Small intestine (tissue), 7 donors: ENCODE measurements at regions not wholly inside any gene's neighbourhood (a gene's known extent, or its start where the extent isn't known, plus 50 kb on each side); places are given as distances from the start of the nearest gene placed in this dataset.

Experiments used
- DNase-seq, 2 donors: peaks; one replicate each; pipeline versions ENCODE4 v3.0.0 to v3.0.0-alpha.2; 2013
- FAIRE-seq: peaks from 2 replicates; lab custom pipeline; 2012; peaks lifted over from hg19 to GRCh38; lab: Jason Lieb, UNC
- H3K27ac ChIP-seq, 3 donors: one replicate each; pipeline ENCODE4 v1.5.1; 2013; ENCODE audit warnings: low read length in 2 of 3, mild to moderate bottlenecking in 2 of 3, control low read depth in 1 of 3, inconsistent platforms in 1 of 3, low read depth in 1 of 3, moderate library complexity in 1 of 3
- H3K27me3 ChIP-seq, 3 donors: one replicate each; pipeline ENCODE4 v1.6.1; 2013; ENCODE audit warnings: low read length in 3 of 3, inconsistent platforms in 1 of 3; ENCODE audit not compliant: control insufficient read depth in 3 of 3, insufficient read depth in 3 of 3
- H3K36me3 ChIP-seq, 3 donors: one replicate each; pipeline ENCODE4 v1.6.1; 2013; ENCODE audit warnings: low read length in 3 of 3, inconsistent platforms in 1 of 3, low read depth in 1 of 3, mild to moderate bottlenecking in 1 of 3, moderate library complexity in 1 of 3; ENCODE audit not compliant: control insufficient read depth in 3 of 3, insufficient read depth in 2 of 3
- H3K4me1 ChIP-seq, 3 donors: one replicate each; pipeline ENCODE4 v1.6.1; 2013; ENCODE audit warnings: low read length in 2 of 3, inconsistent platforms in 1 of 3, low read depth in 1 of 3, mild to moderate bottlenecking in 1 of 3, moderate library complexity in 1 of 3; ENCODE audit not compliant: control insufficient read depth in 3 of 3, insufficient read depth in 2 of 3
- H3K4me3 ChIP-seq, 3 donors: one replicate each; pipeline ENCODE4 v1.5.1; 2013; ENCODE audit warnings: low read length in 3 of 3, control low read depth in 1 of 3, inconsistent platforms in 1 of 3, low read depth in 1 of 3, mild to moderate bottlenecking in 1 of 3, moderate library complexity in 1 of 3
- H3K9me3 ChIP-seq, 2 donors: one replicate each; pipeline ENCODE4 v1.6.1; 2013; ENCODE audit warnings: low read depth in 1 of 2, low read length in 1 of 2; ENCODE audit not compliant: control insufficient read depth in 2 of 2, insufficient read depth in 1 of 2
- WGBS, 3 donors: extraction: QIAGEN DNeasy Blood & Tissue Kit; methylation state at CpG; one replicate each; pipeline ENCODE4 v1.1.7; 2013; 5-methylcytosine and 5-hydroxymethylcytosine counted together
- donor health status: healthy with polysubstance abuse.
- donor health status: control.
- donor health status: control.
- donor health status: Bipolar disorder and iron deficiency.
- donor health status: healthy.

GRCh38 chr4:188683571-188683970, 544.3 kb downstream of the TRIML1 start:
- WGBS, 3 donors: 80 to 95% (median 90%) methylated on average over 2 of the region's 2 CpGs
- FAIRE-seq: no peak
- Histone ChIP-seq H3K4me3 (no peak overlapping the region), H3K27ac (no peak overlapping the region), H3K27me3 (no peaks in the 10 kb centered on the region), H3K4me1 (no peaks in the 10 kb centered on the region), H3K9me3 (no peaks in the 10 kb centered on the region), H3K36me3 (no peaks in the 10 kb centered on the region)
- DNase-seq: no peak

- no peak overlapping the region for H3K27ac ChIP-seq
- H3K4me3 ChIP-seq: no peak overlapping the region
- H3K4me1 ChIP-seq: no peaks in the 10 kb centered on the region
- no peaks in the 10 kb centered on the region for H3K36me3 ChIP-seq
- FAIRE-seq: no peak
- H3K9me3 ChIP-seq: no peaks in the 10 kb centered on the region
- WGBS, 3 donors: 94 to 95% (median 94%) methylated on average over 2 of the region's 2 CpGs
- no peak for DNase-seq
- no peaks in the 10 kb centered on the region for H3K27me3 ChIP-seq
These were observed 549.7 kb downstream of the TRIML1 start for GRCh38 chr4:188688956-188689355.

- no peaks in the 10 kb centered on the region for H3K27me3 ChIP-seq
- FAIRE-seq (no peak), DNase-seq (no peak)
- H3K4me3 ChIP-seq: no peak overlapping the region
- 62 to 80% (median 74%) methylated on average over 4 of the region's 4 CpGs for WGBS, 3 donors
- no peaks in the 10 kb centered on the region for H3K36me3 ChIP-seq
- H3K27ac ChIP-seq: no peak overlapping the region
- H3K4me1 ChIP-seq: no peaks in the 10 kb centered on the region
- H3K9me3 ChIP-seq: no peaks in the 10 kb centered on the region
These were observed 552.6 kb downstream of the TRIML1 start for GRCh38 chr4:188691811-188692210.

- no peaks in the 10 kb centered on the region for H3K9me3 ChIP-seq
- no peak overlapping the region for H3K4me3 ChIP-seq
- H3K4me1 ChIP-seq: no peaks in the 10 kb centered on the region
- H3K27me3 ChIP-seq: no peaks in the 10 kb centered on the region
- H3K27ac ChIP-seq: no peak overlapping the region
- 57 to 76% (median 70%) methylated on average over 5 of the region's 5 CpGs for WGBS, 3 donors
- DNase-seq (no peak), FAIRE-seq (no peak)
- no peaks in the 10 kb centered on the region for H3K36me3 ChIP-seq
These were observed 556.0 kb downstream of the TRIML1 start for GRCh38 chr4:188695261-188695660.

- Histone ChIP-seq H3K4me1 (no peaks in the 10 kb centered on the region), H3K27me3 (no peaks in the 10 kb centered on the region), H3K9me3 (no peaks in the 10 kb centered on the region), H3K27ac (no peak overlapping the region), H3K36me3 (no peaks in the 10 kb centered on the region), H3K4me3 (no peak overlapping the region)
- WGBS, 3 donors: 82 to 86% (median 84%) methylated on average over 1 of the region's 1 CpG
- FAIRE-seq (no peak), DNase-seq (no peak)
These were observed 558.0 kb downstream of the TRIML1 start for GRCh38 chr4:188697243-188697642.

GRCh38 chr4:188701952-188702351, 562.7 kb downstream of the TRIML1 start:
- no peak for FAIRE-seq
- no peak overlapping the region for H3K27ac ChIP-seq
- no peaks in the 10 kb centered on the region for H3K36me3 ChIP-seq
- WGBS, 3 donors: 76 to 89% (median 85%) methylated on average over 4 of the region's 4 CpGs
- no peak overlapping the region for H3K4me3 ChIP-seq
- H3K9me3 ChIP-seq: no peaks in the 10 kb centered on the region
- no peaks in the 10 kb centered on the region for H3K4me1 ChIP-seq
- no peaks in the 10 kb centered on the region for H3K27me3 ChIP-seq
- DNase-seq: no peak

GRCh38 chr4:188704288-188704687, 565.0 kb downstream of the TRIML1 start:
- Histone ChIP-seq H3K4me3 (no peak overlapping the region), H3K27ac (no peak overlapping the region), H3K9me3 (no peaks in the 10 kb centered on the region), H3K4me1 (no peaks in the 10 kb centered on the region), H3K36me3 (no peaks in the 10 kb centered on the region), H3K27me3 (no peaks in the 10 kb centered on the region)
- DNase-seq (no peak), FAIRE-seq (no peak)
- WGBS, 3 donors: 62 to 73% (median 63%) methylated on average over 5 of the region's 5 CpGs

GRCh38 chr4:188707036-188707435, 567.8 kb downstream of the TRIML1 start:
- Histone ChIP-seq H3K36me3 (no peaks in the 10 kb centered on the region), H3K27me3 (no peaks in the 10 kb centered on the region), H3K4me3 (no peak overlapping the region), H3K4me1 (no peaks in the 10 kb centered on the region), H3K9me3 (no peaks in the 10 kb centered on the region), H3K27ac (no peak overlapping the region)
- no peak for FAIRE-seq
- 68 to 84% (median 83%) methylated on average over 4 of the region's 4 CpGs for WGBS, 3 donors
- DNase-seq: no peak

- no peak overlapping the region for H3K27ac ChIP-seq
- FAIRE-seq: no peak
- no peaks in the 10 kb centered on the region for H3K36me3 ChIP-seq
- no peak overlapping the region for H3K4me3 ChIP-seq
- H3K9me3 ChIP-seq: no peaks in the 10 kb centered on the region
- H3K4me1 ChIP-seq: no peaks in the 10 kb centered on the region
- WGBS, 3 donors: 49 to 67% (median 65%) methylated on average over 2 of the region's 2 CpGs
- no peaks in the 10 kb centered on the region for H3K27me3 ChIP-seq
- DNase-seq: no peak
These were observed 575.3 kb downstream of the TRIML1 start for GRCh38 chr4:188714501-188714900.
